H9 (cell line): ENCODE measurements at regions not wholly inside any gene's neighbourhood (a gene's known extent, or its start where the extent isn't known, plus 50 kb on each side); places are given as distances from the start of the nearest gene placed in this dataset.

Source experiments
- DNase-seq: peaks from one replicate; pipeline ENCODE4 v3.0.0-alpha.2; 2017
- H2AFZ ChIP-seq: one replicate; pipeline ENCODE4 v1.6.1; 2013; ENCODE audit warnings: mild to moderate bottlenecking, low read length, control low read depth, moderate library complexity
- H2AK5ac ChIP-seq: 2 replicates; pipeline ENCODE4 v1.6.1; 2013; ENCODE audit warnings: low read length, control low read depth, mixed read lengths; ENCODE audit not compliant: insufficient read length
- H2BK120ac ChIP-seq: one replicate; pipeline ENCODE4 v1.6.1; 2013; ENCODE audit warnings: low read depth, mild to moderate bottlenecking, low read length, control low read depth, inconsistent platforms; ENCODE audit not compliant: poor library complexity, severe bottlenecking
- H2BK12ac ChIP-seq: 2 replicates; pipeline ENCODE4 v1.6.1; 2013; ENCODE audit warnings: low read length, control low read depth, mixed read lengths, low read depth; ENCODE audit not compliant: insufficient read length
- H2BK15ac ChIP-seq: 2 replicates; pipeline ENCODE4 v1.6.1; 2013; ENCODE audit warnings: low read depth, low read length, control low read depth
- H2BK20ac ChIP-seq: one replicate; pipeline ENCODE4 v1.6.1; 2013; ENCODE audit warnings: low read depth, mild to moderate bottlenecking, low read length, control low read depth, inconsistent platforms; ENCODE audit not compliant: poor library complexity, severe bottlenecking
- H2BK5ac ChIP-seq: 2 replicates; pipeline ENCODE4 v1.6.1; 2013; ENCODE audit warnings: low read length, control low read depth, mixed read lengths; ENCODE audit not compliant: insufficient read length
- H3K14ac ChIP-seq: 2 replicates; pipeline ENCODE4 v1.6.1; 2013; ENCODE audit warnings: low read length, control low read depth; ENCODE audit not compliant: insufficient read depth
- H3K18ac ChIP-seq: 2 replicates; pipeline ENCODE4 v1.6.1; 2013; ENCODE audit warnings: low read depth, mild to moderate bottlenecking, mixed read lengths, low read length, control low read depth; ENCODE audit not compliant: insufficient read length
- H3K23ac ChIP-seq: 2 replicates; pipeline ENCODE4 v1.6.1; 2013; ENCODE audit warnings: low read length, control low read depth, mixed read lengths, low read depth; ENCODE audit not compliant: insufficient read length
- H3K23me2 ChIP-seq: 2 replicates; pipeline ENCODE4 v1.6.1; 2013; ENCODE audit warnings: low read depth, mild to moderate bottlenecking, mixed read lengths, low read length, control low read depth; ENCODE audit not compliant: insufficient read length, poor library complexity, severe bottlenecking
- H3K27ac ChIP-seq: 2 replicates; pipeline ENCODE4 v1.5.1; 2013; ENCODE audit warnings: low read length, control low read depth, mixed read lengths, low read depth; ENCODE audit not compliant: insufficient read length
- H3K27me3 ChIP-seq: 2 replicates; pipeline ENCODE4 v1.6.1; 2013; ENCODE audit warnings: low read length, control low read depth, inconsistent platforms; ENCODE audit not compliant: insufficient read depth
- H3K4ac ChIP-seq: 2 replicates; pipeline ENCODE4 v1.6.1; 2013; ENCODE audit warnings: low read depth, mild to moderate bottlenecking, control low read depth, inconsistent platforms, low read length, moderate library complexity
- H3K4me1 ChIP-seq: 2 replicates; pipeline ENCODE4 v1.6.1; 2013; ENCODE audit warnings: low read length, control low read depth, inconsistent platforms; ENCODE audit not compliant: insufficient read depth
- H3K4me2 ChIP-seq: 2 replicates; pipeline ENCODE4 v1.6.1; 2013; ENCODE audit warnings: low read length, control low read depth, mixed read lengths; ENCODE audit not compliant: insufficient read length, insufficient read depth
- H3K56ac ChIP-seq: 2 replicates; pipeline ENCODE4 v1.6.1; 2013; ENCODE audit warnings: low read depth, mild to moderate bottlenecking, mixed read lengths, low read length, control low read depth; ENCODE audit not compliant: insufficient read length
- H3K79me1 ChIP-seq: 2 replicates; pipeline ENCODE4 v1.6.1; 2013; ENCODE audit warnings: low read depth, mild to moderate bottlenecking, moderate library complexity, low read length, control low read depth, inconsistent platforms; ENCODE audit not compliant: insufficient read depth, poor library complexity, severe bottlenecking
- H3K79me2 ChIP-seq: 2 replicates; pipeline ENCODE4 v1.6.1; 2013; ENCODE audit warnings: low read length, control low read depth, inconsistent platforms; ENCODE audit not compliant: insufficient read depth
- H3K9ac ChIP-seq: 2 replicates; pipeline ENCODE4 v1.6.1; 2013; ENCODE audit warnings: low read length, control low read depth, mixed read lengths; ENCODE audit not compliant: insufficient read length; ENCODE audit errors: extremely low read depth
- H3K9me3 ChIP-seq: one replicate; pipeline ENCODE4 v1.6.1; 2013; ENCODE audit warnings: low read depth, low read length, inconsistent platforms; ENCODE audit not compliant: control insufficient read depth
- H3T11ph ChIP-seq: one replicate; pipeline ENCODE4 v1.6.1; 2013; ENCODE audit warnings: mild to moderate bottlenecking, low read length, control low read depth, inconsistent platforms
- H4K20me1 ChIP-seq: one replicate; pipeline ENCODE4 v1.6.1; 2013; ENCODE audit not compliant: control insufficient read depth, insufficient read length, insufficient read depth
- H4K5ac ChIP-seq: 2 replicates; pipeline ENCODE4 v1.6.1; 2013; ENCODE audit warnings: low read depth, mild to moderate bottlenecking, mixed read lengths, low read length, control low read depth; ENCODE audit not compliant: insufficient read length
- H4K8ac ChIP-seq: replicated peaks from 2 replicates; pipeline ENCODE4 v1.6.1; 2013; ENCODE audit warnings: low read length, control low read depth, mixed read lengths, low read depth; ENCODE audit not compliant: insufficient read length
- H4K91ac ChIP-seq: 2 replicates; pipeline ENCODE4 v1.6.1; 2013; ENCODE audit warnings: low read depth, mild to moderate bottlenecking, moderate library complexity, mixed read lengths, low read length, control low read depth; ENCODE audit not compliant: insufficient read length
- H3K27ac Mint-ChIP-seq, 3 experiments: 2 replicates in 2 of 3; 3 replicates in 1 of 3; pipeline ENCODE4 v1.8.0; 2020 to 2021; ENCODE audit warnings: mixed read lengths in 3 of 3, mild to moderate bottlenecking in 1 of 3, moderate library complexity in 1 of 3
- H3K27me3 Mint-ChIP-seq: 2 replicates; pipeline ENCODE4 v1.8.0; 2021; ENCODE audit warnings: low read depth, mild to moderate bottlenecking, moderate library complexity, mixed read lengths
- H3K36me3 Mint-ChIP-seq, 3 experiments: 2 replicates in 2 of 3; 3 replicates in 1 of 3; pipeline ENCODE4 v1.8.0; 2020 to 2021; ENCODE audit warnings: low read depth in 3 of 3, mixed read lengths in 3 of 3; ENCODE audit not compliant: insufficient read depth in 1 of 3
- H3K4me1 Mint-ChIP-seq, 2 experiments: 2 replicates each; pipeline ENCODE4 v1.8.0; 2020; ENCODE audit warnings: mixed read lengths in 2 of 2
- H3K4me3 Mint-ChIP-seq, 2 experiments: 2 replicates in 1 of 2; 3 replicates in 1 of 2; pipeline ENCODE4 v1.8.0; 2020 to 2021; ENCODE audit warnings: mild to moderate bottlenecking in 2 of 2, mixed read lengths in 2 of 2, moderate library complexity in 1 of 2
- H3K9me3 Mint-ChIP-seq, 2 experiments: 2 replicates in 1 of 2; 3 replicates in 1 of 2; pipeline ENCODE4 v1.8.0; 2020; ENCODE audit warnings: mild to moderate bottlenecking in 2 of 2, mixed read lengths in 2 of 2, moderate library complexity in 1 of 2
- CTCF ChIP-seq: fragments of 200-600 bp; sonication (generic); conservative IDR thresholded peaks from 3 replicates; pipeline ENCODE4 v1.8.0; 2021; ENCODE audit warnings: antibody characterized with exemption, mild to moderate bottlenecking
- WGBS: extraction: QIAGEN DNeasy Blood & Tissue Kit; methylation state at CpG from one replicate; pipeline ENCODE4 v1.1.7; 2013; ENCODE audit warnings: missing lambda C conversion rate, low lambda C conversion rate, mixed read lengths; ENCODE audit not compliant: insufficient read length; ENCODE audit errors: extremely low coverage; 5-methylcytosine and 5-hydroxymethylcytosine counted together

- no peak overlapping the region for H2BK20ac ChIP-seq
- no peak overlapping the region for H3K4me3 Mint-ChIP-seq
- H3K9me3 Mint-ChIP-seq = peaks cover 9 to 14% of the 10 kb centered on the region in 2 experiments
- H3K23ac ChIP-seq = no peak overlapping the region
- no peak for TF ChIP-seq CTCF
- no peak overlapping the region for H3K27ac ChIP-seq
- no peaks in the 10 kb centered on the region for H3K27me3 ChIP-seq
- H4K8ac ChIP-seq = no peak overlapping the region
- no peaks in the 10 kb centered on the region for H3K79me1 ChIP-seq
- H3K14ac ChIP-seq = no peak overlapping the region
- no peak overlapping the region for H3K27ac Mint-ChIP-seq
- no peak overlapping the region for H3K4ac ChIP-seq
- no peak overlapping the region for H2AK5ac ChIP-seq
- H2BK5ac ChIP-seq = no peak overlapping the region
- no peak overlapping the region for H3K56ac ChIP-seq
- H2AFZ ChIP-seq = no peak overlapping the region
- H3K9ac ChIP-seq = no peak overlapping the region
- H2BK12ac ChIP-seq = no peak overlapping the region
- H4K20me1 ChIP-seq = no peaks in the 10 kb centered on the region
- no peaks in the 10 kb centered on the region for H3K9me3 ChIP-seq
- no CpG with 5 or more reads among the region's 3 CpGs for WGBS
- no peaks in the 10 kb centered on the region for H3K4me1 ChIP-seq
- H3K23me2 ChIP-seq = no peaks in the 10 kb centered on the region
- no peak overlapping the region for H3K18ac ChIP-seq
- no peak overlapping the region for H2BK120ac ChIP-seq
- H3K79me2 ChIP-seq = no peaks in the 10 kb centered on the region
- no peak overlapping the region for H3K4me2 ChIP-seq
- 0 out of 4 replicates have a peak, but pooled peaks cover 0 to 6% of the 10 kb centered on the region in 2 experiments for H3K4me1 Mint-ChIP-seq
- no peak overlapping the region for H4K91ac ChIP-seq
- H3K27me3 Mint-ChIP-seq = no peaks in the 10 kb centered on the region
- H2BK15ac ChIP-seq = no peak overlapping the region
- peaks cover 0 to 5% (median 2%) of the 10 kb centered on the region in 3 experiments; a peak in 6 of 7 replicates for H3K36me3 Mint-ChIP-seq
- H4K5ac ChIP-seq = no peak overlapping the region
- no peak overlapping the region for H3T11ph ChIP-seq
- DNase-seq = no peak
These were observed 626.4 kb upstream of the NOX3 start for GRCh38 chr6:156082012-156082411.
